Peyer's patch (tissue), 4 donors: ENCODE measurements at regions not wholly inside any gene's neighbourhood (a gene's known extent, or its start where the extent isn't known, plus 50 kb on each side); places are given as distances from the start of the nearest gene placed in this dataset.
"Not testable (repeated sequence)": the region's sequence is repeated elsewhere in the genome, so short reads cannot be mapped to it uniquely, and the experiment has no call there.

Source experiments
- CTCF ChIP-seq, 6 experiments: fragments of 450-650 bp in 4 of 6; fragments of 200-600 bp in 2 of 6; sonication (generic) in 1 of 6; IDR thresholded peaks; one replicate each; pipeline ENCODE4 v1.5.1; 2017 to 2019; ENCODE audit warnings: antibody characterized with exemption in 6 of 6, mild to moderate bottlenecking in 3 of 6, moderate library complexity in 1 of 6
- POLR2A ChIP-seq, 2 donors: fragments of 450-650 bp; IDR thresholded peaks; one replicate each; pipeline ENCODE4 v1.5.1; 2017; ENCODE audit warnings: antibody characterized with exemption in 2 of 2, mild to moderate bottlenecking in 2 of 2, moderate library complexity in 2 of 2

GRCh38 chr4:49560131-49560816 lies 574.2 kb downstream of the CWH43 start:
- TF ChIP-seq CTCF, POLR2A (IDR thresholded peaks at IDR 0.05): not testable (repeated sequence)
